DND-41 (cell line): ENCODE measurements at regions not wholly inside any gene's neighbourhood (a gene's known extent, or its start where the extent isn't known, plus 50 kb on each side); places are given as distances from the start of the nearest gene placed in this dataset.

ENCODE experiments used
- CTCF ChIP-seq: IDR thresholded peaks from 2 replicates; pipeline ENCODE4 v1.5.1; 2012; ENCODE audit warnings: borderline replicate concordance, low read length, moderate library complexity, mild to moderate bottlenecking; ENCODE audit not compliant: poor library complexity, severe bottlenecking; ENCODE audit errors: extremely low read depth
- EZH2 ChIP-seq: IDR thresholded peaks from 3 replicates; pipeline ENCODE4 v1.6.1; 2012; ENCODE audit warnings: borderline replicate concordance, low read depth, mild to moderate bottlenecking, moderate library complexity, low read length, inconsistent platforms; ENCODE audit not compliant: severe bottlenecking

GRCh38 chr6:121614115-121614514 lies 178.7 kb downstream of the GJA1 start:
- TF ChIP-seq EZH2 (no peak), CTCF (no peak)
